Midbrain (tissue), 1 donor: ENCODE measurements at regions not wholly inside any gene's neighbourhood (a gene's known extent, or its start where the extent isn't known, plus 50 kb on each side); places are given as distances from the start of the nearest gene placed in this dataset.

Experiments used
- DNase-seq: peaks from one replicate; lab custom pipeline; 2025; lab: John Stamatoyannopoulos, UW

GRCh38 chr4:20451986-20452385 is 200.3 kb downstream of the SLIT2 start:
- DNase-seq, result no peak

GRCh38 chr4:20454515-20454914 is 202.8 kb downstream of the SLIT2 start:
- DNase-seq, result no peak

DNA sequence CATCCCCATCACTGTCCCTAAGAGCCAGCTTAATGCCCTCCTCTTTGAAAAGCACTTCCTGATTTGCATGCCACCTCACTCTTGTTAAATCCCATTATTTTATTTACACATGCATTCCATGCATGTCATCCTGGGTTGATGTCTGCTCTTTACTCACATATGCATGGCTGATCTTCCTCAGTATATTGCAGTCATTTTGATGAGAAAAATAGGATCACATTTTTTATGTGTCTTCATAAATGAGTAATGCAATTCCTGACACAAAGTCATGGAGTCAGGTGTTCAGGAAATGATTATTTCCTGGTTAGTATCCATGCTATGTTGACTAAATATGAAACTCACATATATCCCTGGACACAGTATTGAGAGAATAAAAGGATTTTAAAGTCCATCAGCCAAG is 204.7 kb downstream of the SLIT2 start:
- DNase-seq, result no peak

- no peak for DNase-seq
Observed at GRCh38 chr4:20462426-20463175, 210.9 kb downstream of the SLIT2 start.

DNA sequence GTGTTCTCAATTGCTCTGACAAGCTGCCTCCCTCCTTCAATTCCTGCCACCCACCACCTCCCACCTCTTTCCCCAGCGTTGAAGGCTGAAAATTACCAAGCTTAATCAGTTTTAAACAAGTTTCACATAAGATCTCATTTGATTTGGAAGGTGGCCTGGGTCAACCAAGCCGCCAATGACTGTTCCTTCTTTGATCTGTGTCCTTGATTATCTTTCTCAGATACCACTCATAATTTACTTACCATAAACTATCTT is 211.4 kb downstream of the SLIT2 start:
- no peak for DNase-seq

DNA sequence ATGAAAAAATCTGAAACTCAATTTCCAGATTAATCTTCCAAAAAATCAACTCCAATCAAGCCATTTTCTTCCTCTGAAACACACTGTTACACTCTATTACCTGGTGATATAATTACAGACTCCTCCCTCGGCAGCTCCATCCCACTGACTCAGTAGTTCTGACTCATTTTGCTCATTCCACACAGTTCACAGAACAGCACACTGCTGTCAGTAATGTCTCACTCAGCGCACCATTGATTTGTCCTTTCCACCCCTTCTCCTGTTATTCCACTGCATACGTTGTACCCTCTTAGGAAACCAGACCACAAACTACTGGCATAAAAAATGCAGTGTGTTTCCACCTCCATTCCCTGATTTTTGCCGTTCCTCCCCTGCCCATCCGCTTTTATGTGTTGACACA is 212.7 kb downstream of the SLIT2 start:
- DNase-seq, result no peak

- DNase-seq, result no peak
Observed at GRCh38 chr4:20474119-20474518, 222.4 kb downstream of the SLIT2 start.

- no peak for DNase-seq
Observed at GRCh38 chr4:20478412-20478811, 221.8 kb upstream of the PACRGL start.

- DNase-seq, result no peak
Observed at GRCh38 chr4:20480165-20480947, 219.9 kb upstream of the PACRGL start.

- DNase-seq, result no peak
Observed at GRCh38 chr4:20483416-20483815, 216.8 kb upstream of the PACRGL start.

GRCh38 chr4:20486433-20486832 is 213.8 kb upstream of the PACRGL start:
- no peak for DNase-seq

- no peak for DNase-seq
Observed at GRCh38 chr4:20487446-20487845, 212.8 kb upstream of the PACRGL start.

DNA sequence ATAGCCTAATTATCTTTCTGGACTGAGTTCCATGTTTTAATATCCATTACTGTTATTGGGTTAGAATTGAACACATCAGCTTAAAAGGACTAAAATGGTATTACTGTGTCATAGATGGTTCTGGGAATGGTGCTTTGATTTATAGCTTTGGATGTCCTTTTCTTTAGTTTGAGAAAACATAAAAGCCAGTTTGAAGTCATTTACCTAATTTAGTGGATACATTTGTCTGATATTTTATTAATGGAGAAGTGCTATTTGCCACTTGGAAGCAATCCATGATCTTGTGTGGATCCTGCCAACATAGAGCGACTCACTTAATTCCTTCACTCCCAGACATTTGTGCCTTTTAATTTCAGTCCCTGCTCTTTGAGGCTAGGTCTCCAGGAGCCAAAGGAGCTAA is 212.4 kb upstream of the PACRGL start:
- no peak for DNase-seq

GRCh38 chr4:20490734-20491133 is 209.5 kb upstream of the PACRGL start:
- DNase-seq, result no peak

- DNase-seq, result no peak
Observed at GRCh38 chr4:20493761-20494353, 206.4 kb upstream of the PACRGL start.

- no peak for DNase-seq
Observed at GRCh38 chr4:20496068-20496467, 204.2 kb upstream of the PACRGL start.

GRCh38 chr4:20504146-20504545 is 196.1 kb upstream of the PACRGL start:
- DNase-seq, result no peak

GRCh38 chr4:20505927-20506326 is 194.3 kb upstream of the PACRGL start:
- DNase-seq, result no peak

DNA sequence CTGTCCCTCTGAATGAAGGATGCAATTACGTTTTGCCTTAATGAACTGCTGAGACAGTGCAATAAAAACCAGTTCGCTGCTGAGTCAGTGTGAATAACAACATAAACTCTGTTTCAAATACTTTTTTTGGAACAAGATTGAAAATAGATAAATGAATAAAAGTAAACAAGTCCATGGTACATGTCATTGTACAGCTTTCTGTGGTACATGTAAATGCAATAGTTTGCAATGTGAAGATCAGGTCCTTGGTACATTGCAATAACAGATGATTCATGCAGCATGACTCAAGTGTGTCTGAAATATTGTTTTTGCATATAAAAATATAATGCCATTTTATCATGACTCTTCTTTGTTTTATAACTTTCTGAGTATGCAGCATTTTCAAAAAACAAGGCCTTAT is 193.4 kb upstream of the PACRGL start:
- DNase-seq, result no peak

DNA sequence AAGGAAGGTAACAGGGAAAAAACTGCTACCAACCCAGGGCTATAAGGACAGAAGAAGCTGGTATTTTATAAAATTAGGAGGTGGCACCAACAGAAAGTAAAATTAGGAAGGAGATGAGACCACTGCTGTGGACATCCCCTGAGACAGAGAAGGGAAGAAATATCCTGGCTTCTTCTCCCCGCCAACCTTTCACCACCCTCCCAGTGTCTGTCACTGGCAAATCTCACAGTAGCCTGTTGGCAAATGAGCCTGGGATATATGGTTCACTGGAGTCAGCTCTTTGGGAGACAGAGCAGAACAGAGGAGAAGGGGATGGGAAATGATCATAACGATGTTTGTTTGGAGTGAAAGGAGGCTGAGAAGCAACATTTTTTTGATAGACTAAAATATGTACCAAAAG is 190.9 kb upstream of the PACRGL start:
- no peak for DNase-seq

GRCh38 chr4:20512033-20512792 is 188.0 kb upstream of the PACRGL start:
- DNase-seq, result no peak

- DNase-seq, result no peak
Observed at GRCh38 chr4:20512985-20513384, 187.3 kb upstream of the PACRGL start.

- DNase-seq, result no peak
Observed at GRCh38 chr4:20520901-20521300, 179.4 kb upstream of the PACRGL start.
